Endothelial cell of umbilical vein (primary cell): ENCODE measurements at regions not wholly inside any gene's neighbourhood (a gene's known extent, or its start where the extent isn't known, plus 50 kb on each side); places are given as distances from the start of the nearest gene placed in this dataset.

Experiments used
- BruUV-seq: library from RNA; stranded (reverse); fragments of 400-500 nt; replicated peaks from 2 replicates; lab custom pipeline; 2021; lab: Mats Ljungman, UMichigan
- CTCF ChIA-PET: fragments of 300-600, 350-600 bp; sonication (Branson Sonifier 250); formaldehyde crosslinking; loops from one replicate; lab custom pipeline; 2021; ENCODE audit warnings: antibody characterized with exemption, inconsistent platforms; lab: Charles Lee
- POLR2A ChIA-PET: fragments of 300-600, 350-600 bp; sonication (Branson Sonifier 250); formaldehyde crosslinking; loops from one replicate; lab custom pipeline; 2021; ENCODE audit warnings: antibody characterized with exemption, inconsistent platforms; lab: Charles Lee
- DNase-seq: peaks from one replicate; pipeline ENCODE4 v3.0.0-alpha.2; 2011; ENCODE audit warnings: low read depth, low spot score
- FAIRE-seq: peaks from 2 replicates; lab custom pipeline; 2011; peaks lifted over from hg19 to GRCh38; lab: Jason Lieb, UNC
- H2AFZ ChIP-seq: 2 replicates; pipeline ENCODE4 v1.6.0; 2012; ENCODE audit warnings: low read depth, low read length, control low read depth, inconsistent platforms
- H3K27ac ChIP-seq: 2 replicates; pipeline ENCODE4 v1.5.1; 2011; ENCODE audit warnings: low read depth, mild to moderate bottlenecking, control low read depth, low read length, moderate library complexity; ENCODE audit not compliant: insufficient read depth
- H3K27me3 ChIP-seq, 2 experiments: 2 replicates each; pipeline versions ENCODE4 v1.6.0 to v1.6.1; 2011; ENCODE audit warnings: low read length in 2 of 2, mixed read lengths in 1 of 2; ENCODE audit not compliant: control insufficient read depth in 2 of 2, insufficient read depth in 2 of 2
- H3K36me3 ChIP-seq, 2 experiments: 2 replicates in 1 of 2; 3 replicates in 1 of 2; pipeline ENCODE4 v1.5.1; 2011; ENCODE audit warnings: low read length in 2 of 2, mild to moderate bottlenecking in 1 of 2, moderate library complexity in 1 of 2; ENCODE audit not compliant: control insufficient read depth in 2 of 2, insufficient read depth in 2 of 2; ENCODE audit errors: extremely low read depth in 1 of 2
- H3K4me1 ChIP-seq: 3 replicates; pipeline ENCODE4 v1.5.1; 2011; ENCODE audit warnings: mild to moderate bottlenecking, low read length; ENCODE audit not compliant: control insufficient read depth, insufficient read depth; ENCODE audit errors: extremely low read depth
- H3K4me2 ChIP-seq: 2 replicates; pipeline ENCODE4 v1.6.1; 2011; ENCODE audit warnings: low read length, control low read depth, mixed read lengths; ENCODE audit not compliant: insufficient read depth
- H3K4me3 ChIP-seq, 3 experiments: fragments of 200-600 bp in 1 of 3; sonication (generic), shearing (Covaris generic) in 1 of 3; replicated peaks in 1 of 3; 2 replicates each; pipeline ENCODE4 v1.5.1; 2011 to 2016; ENCODE audit warnings: control low read depth in 3 of 3, low read length in 3 of 3, mild to moderate bottlenecking in 2 of 3, inconsistent platforms in 1 of 3, low read depth in 1 of 3, moderate library complexity in 1 of 3; ENCODE audit not compliant: insufficient read depth in 1 of 3
- H3K79me2 ChIP-seq: 2 replicates; pipeline ENCODE4 v1.6.0; 2012; ENCODE audit warnings: low read length, inconsistent platforms; ENCODE audit not compliant: control insufficient read depth, insufficient read depth
- H3K9ac ChIP-seq: replicated peaks from 2 replicates; pipeline ENCODE3; 2011; ENCODE audit warnings: low read length, control low read depth; ENCODE audit not compliant: insufficient read depth; ENCODE audit errors: extremely low read depth
- H3K9me1 ChIP-seq: replicated peaks from 3 replicates; pipeline ENCODE4 v1.6.0; 2011; ENCODE audit warnings: mild to moderate bottlenecking, low read length; ENCODE audit not compliant: control insufficient read depth, insufficient read depth; ENCODE audit errors: extremely low read depth
- H3K9me3 ChIP-seq: replicated peaks from 2 replicates; pipeline ENCODE4 v1.5.1; 2012; ENCODE audit warnings: low read length, inconsistent platforms; ENCODE audit not compliant: control insufficient read depth, insufficient read depth
- H4K20me1 ChIP-seq: replicated peaks from 2 replicates; pipeline ENCODE3; 2011; ENCODE audit warnings: mild to moderate bottlenecking, low read length; ENCODE audit not compliant: control insufficient read depth, insufficient read depth; ENCODE audit errors: extremely low read depth
- CTCF ChIP-seq, 2 donors: IDR thresholded peaks; 1 replicate in 1 of 2; 2 replicates in 1 of 2; pipeline ENCODE4 v1.5.1; 2011; ENCODE audit warnings: low read length in 2 of 2, mild to moderate bottlenecking in 2 of 2, moderate library complexity in 2 of 2, control low read depth in 1 of 2, inconsistent platforms in 1 of 2, low read depth in 1 of 2; ENCODE audit not compliant: insufficient read depth in 1 of 2; ENCODE audit errors: extremely low read depth in 1 of 2
- EZH2 ChIP-seq: IDR thresholded peaks from 2 replicates; pipeline ENCODE4 v1.6.1; 2012; ENCODE audit warnings: borderline replicate concordance, low read depth, mild to moderate bottlenecking, moderate library complexity, low read length, inconsistent platforms; ENCODE audit not compliant: severe bottlenecking
- FOS ChIP-seq: IDR thresholded peaks from 2 replicates; pipeline ENCODE4 v1.6.1; 2011; ENCODE audit warnings: mild to moderate bottlenecking, low read length, moderate library complexity, borderline replicate concordance; ENCODE audit not compliant: insufficient read depth
- GATA2 ChIP-seq: IDR thresholded peaks from 2 replicates; pipeline ENCODE4 v1.7.0; 2011; ENCODE audit warnings: low read depth, mild to moderate bottlenecking, moderate library complexity, mixed read lengths, low read length; ENCODE audit not compliant: insufficient read length, insufficient read depth
- JUN ChIP-seq: IDR thresholded peaks from 2 replicates; pipeline ENCODE4 v1.6.1; 2011; ENCODE audit warnings: borderline replicate concordance, low read depth; ENCODE audit not compliant: insufficient read length, insufficient read depth
- MAX ChIP-seq: IDR thresholded peaks from 2 replicates; pipeline ENCODE4 v1.6.1; 2011; ENCODE audit not compliant: insufficient read depth, insufficient read length
- MYC ChIP-seq: IDR thresholded peaks from one replicate; pipeline ENCODE4 v1.6.1; 2011; ENCODE audit warnings: mild to moderate bottlenecking, low read depth, low read length
- POLR2A ChIP-seq: IDR thresholded peaks from 2 replicates; pipeline ENCODE4 v1.6.1; 2012; ENCODE audit warnings: low read depth, mild to moderate bottlenecking, control low read depth, low read length
- POLR2AphosphoS5 ChIP-seq: IDR thresholded peaks from 2 replicates; pipeline ENCODE4 v1.6.1; 2012; ENCODE audit warnings: low read depth, mild to moderate bottlenecking, control low read depth, low read length, moderate library complexity; ENCODE audit not compliant: insufficient read depth
- dilution Hi-C: fragments of 300-500 bp; cut with MboI; formaldehyde crosslinking; loops from one replicate; pipeline ENCODE4 v1.15.0; 2019; ENCODE audit warnings: low sequenced_read_pairs; ENCODE audit not compliant: extremely low pct_ligation_motif_present
- intact Hi-C: fragments of 100-400 bp; cut with micrococcal nuclease; formaldehyde crosslinking; loops from one replicate; pipeline ENCODE4 v1.10.0; 2022

GRCh38 chr12:98294051-98294805 is 221.2 kb upstream of the TMPO start:
- H3K9me3 ChIP-seq, result no peaks in the 10 kb centered on the region
- ChIA-PET CTCF (no interaction called here), POLR2A (no interaction called here)
- DNase-seq (no peak), FAIRE-seq (no peak)
- BruUV-seq, result no TSS peak
- peaks cover 0 to 2% of the 10 kb centered on the region in 2 experiments for H3K27me3 ChIP-seq
- H3K9me1 ChIP-seq, result no peaks in the 10 kb centered on the region
- no peak overlapping the region for H3K27ac ChIP-seq
- H3K79me2 ChIP-seq, result no peaks in the 10 kb centered on the region
- no peak overlapping the region for H3K4me2 ChIP-seq
- H3K4me3 ChIP-seq, result no peak overlapping the region
- no peaks in the 10 kb centered on the region for H3K4me1 ChIP-seq
- H3K9ac ChIP-seq, result no peak overlapping the region
- intact Hi-C loops (no loop called here), dilution Hi-C loops (no loop called here)
- TF ChIP-seq FOS (no peak), EZH2 (no peak), MYC (no peak), POLR2AphosphoS5 (no peak), CTCF (IDR thresholded peaks at IDR 0.05; ENCODE audit: extremely low read depth in 1 of 2, insufficient read depth in 1 of 2, low read depth in 1 of 2, low read length in 2 of 2) (no peak), JUN (no peak), GATA2 (no peak), MAX (no peak), POLR2A (no peak)
- H4K20me1 ChIP-seq, result no peaks in the 10 kb centered on the region
- H3K36me3 ChIP-seq, result no peaks in the 10 kb centered on the region
- no peak overlapping the region for H2AFZ ChIP-seq
